GM23338 (cell line): ENCODE measurements at regions not wholly inside any gene's neighbourhood (a gene's known extent, or its start where the extent isn't known, plus 50 kb on each side); places are given as distances from the start of the nearest gene placed in this dataset.

ENCODE experiments used
- ATAC-seq: fragments of 200-7000 bp; cut with Tn5 transposase; 3 replicates; pipeline ENCODE4 v1.9.1; 2020
- DNase-seq: peaks from one replicate; pipeline ENCODE4 v3.0.0-alpha.2; 2015; ENCODE audit warnings: low spot score
- H2AFZ ChIP-seq: fragments of 200-600 bp; sonication (generic); 2 replicates; pipeline ENCODE4 v1.8.0; 2016; ENCODE audit warnings: antibody characterized with exemption, mild to moderate bottlenecking, moderate library complexity
- H3F3A ChIP-seq: fragments of 200-600 bp; sonication (generic); replicated peaks from 2 replicates; pipeline ENCODE4 v1.8.0; 2017; ENCODE audit warnings: antibody characterized with exemption, mixed run types, low read depth
- H3K27ac ChIP-seq: fragments of 200-600 bp; sonication (generic); 2 replicates; pipeline ENCODE4 v1.6.1; 2016; ENCODE audit warnings: low read depth
- H3K27me3 ChIP-seq: fragments of 200-600 bp; sonication (generic); 2 replicates; pipeline ENCODE4 v1.8.0; 2016; ENCODE audit warnings: mild to moderate bottlenecking, mixed run types, moderate library complexity; ENCODE audit not compliant: insufficient read depth
- H3K36me3 ChIP-seq: fragments of 200-600 bp; sonication (generic); 2 replicates; pipeline ENCODE4 v1.8.0; 2016; ENCODE audit warnings: mild to moderate bottlenecking; ENCODE audit not compliant: insufficient read depth
- H3K4me1 ChIP-seq: fragments of 200-600 bp; sonication (generic); 2 replicates; pipeline ENCODE4 v1.8.0; 2016; ENCODE audit warnings: mild to moderate bottlenecking, moderate library complexity; ENCODE audit not compliant: insufficient read depth
- H3K4me2 ChIP-seq: fragments of 200-600 bp; sonication (generic); 2 replicates; pipeline ENCODE4 v1.7.1; 2017; ENCODE audit warnings: mixed run types
- H3K4me3 ChIP-seq: fragments of 200-600 bp; sonication (generic); 2 replicates; pipeline ENCODE4 v1.6.1; 2016; ENCODE audit warnings: mixed run types
- H3K79me2 ChIP-seq: fragments of 200-600 bp; sonication (generic); replicated peaks from 2 replicates; pipeline ENCODE4 v1.8.0; 2017; ENCODE audit warnings: mild to moderate bottlenecking; ENCODE audit not compliant: insufficient read depth
- H3K9me2 ChIP-seq: fragments of 200-600 bp; sonication (generic); 2 replicates; pipeline ENCODE4 v1.8.0; 2017; ENCODE audit not compliant: insufficient read depth
- H4K20me1 ChIP-seq: fragments of 200-600 bp; sonication (generic); replicated peaks from 2 replicates; pipeline ENCODE4 v1.8.0; 2017; ENCODE audit warnings: mild to moderate bottlenecking; ENCODE audit not compliant: insufficient read depth
- H3K27ac Mint-ChIP-seq: 2 replicates; pipeline ENCODE4 v1.8.0; 2020; ENCODE audit warnings: inconsistent platforms, mild to moderate bottlenecking, moderate library complexity, mixed read lengths
- H3K27me3 Mint-ChIP-seq: 3 replicates; pipeline ENCODE4 v1.8.0; 2022; ENCODE audit warnings: low read depth, mild to moderate bottlenecking, moderate library complexity, mixed read lengths, inconsistent platforms; ENCODE audit not compliant: insufficient read depth, poor library complexity
- H3K36me3 Mint-ChIP-seq: 3 replicates; pipeline ENCODE4 v1.8.0; 2021; ENCODE audit warnings: low read depth, mild to moderate bottlenecking, inconsistent platforms, moderate library complexity, mixed read lengths
- H3K4me1 Mint-ChIP-seq: 3 replicates; pipeline ENCODE4 v1.8.0; 2020; ENCODE audit warnings: mild to moderate bottlenecking, inconsistent platforms, mixed read lengths
- H3K4me3 Mint-ChIP-seq: 3 replicates; pipeline ENCODE4 v1.8.0; 2021; ENCODE audit warnings: moderate library complexity, mild to moderate bottlenecking, inconsistent platforms, mixed read lengths
- H3K9me3 Mint-ChIP-seq: 3 replicates; pipeline ENCODE4 v1.8.0; 2020; ENCODE audit warnings: moderate library complexity, mild to moderate bottlenecking, inconsistent platforms, mixed read lengths
- CREB1 ChIP-seq: fragments of 250-450 bp; sonication (Bioruptor Pico); IDR thresholded peaks from 2 replicates; pipeline ENCODE4 v1.5.0; 2020; ENCODE audit warnings: low read depth, mild to moderate bottlenecking, moderate library complexity
- EZH2 ChIP-seq: fragments of 200-600 bp; sonication (generic); IDR thresholded peaks from one replicate; pipeline ENCODE4 v1.8.0; 2017; ENCODE audit warnings: antibody characterized with exemption, mild to moderate bottlenecking, low read depth; ENCODE audit not compliant: unreplicated experiment
- EZH2phosphoT487 ChIP-seq: fragments of 200-600 bp; sonication (generic); IDR thresholded peaks from one replicate; pipeline ENCODE4 v1.8.1; 2018; ENCODE audit warnings: antibody characterized with exemption; ENCODE audit not compliant: unreplicated experiment
- JUNB ChIP-seq: IDR thresholded peaks from one replicate; pipeline ENCODE4 v1.6.1; 2016; ENCODE audit warnings: antibody characterized with exemption; ENCODE audit not compliant: unreplicated experiment
- NANOG ChIP-seq: IDR thresholded peaks from 2 replicates; pipeline ENCODE4 v1.6.1; 2016; ENCODE audit warnings: antibody characterized with exemption, borderline replicate concordance
- POLR2AphosphoS5 ChIP-seq: IDR thresholded peaks from 2 replicates; pipeline ENCODE4 v1.6.1; 2016; ENCODE audit warnings: antibody characterized with exemption, low read depth
- STAT1 ChIP-seq: IDR thresholded peaks from one replicate; pipeline ENCODE4 v1.6.1; 2016; ENCODE audit warnings: antibody characterized with exemption; ENCODE audit not compliant: unreplicated experiment
- ZNF114 ChIP-seq: fragments of 250-450 bp; sonication (Bioruptor Pico); IDR thresholded peaks from 2 replicates; pipeline ENCODE4 v1.5.0; 2020; ENCODE audit warnings: mild to moderate bottlenecking, moderate library complexity
- ZNF331 ChIP-seq: fragments of 250-450 bp; sonication (Bioruptor Pico); IDR thresholded peaks from 2 replicates; pipeline ENCODE4 v1.5.0; 2020; ENCODE audit warnings: low read depth, mild to moderate bottlenecking, moderate library complexity
- TF ChIP-seq, protein P1 (sequence below): fragments of 250-450 bp; sonication (Bioruptor Pico); IDR thresholded peaks from 2 replicates; pipeline ENCODE4 v1.5.0; 2020; ENCODE audit warnings: mild to moderate bottlenecking, moderate library complexity
- TF ChIP-seq, protein P2 (sequence below): IDR thresholded peaks from 2 replicates; pipeline ENCODE4 v1.6.1; 2016; ENCODE audit warnings: antibody characterized with exemption
- TF ChIP-seq, protein P3 (sequence below): IDR thresholded peaks from one replicate; pipeline ENCODE4 v1.6.1; 2018; ENCODE audit warnings: antibody characterized with exemption; ENCODE audit not compliant: unreplicated experiment
- TF ChIP-seq, protein P4 (sequence below), 2 experiments: fragments of 200-600 bp in 1 of 2; sonication (generic) in 1 of 2; conservative IDR thresholded peaks; 2 replicates each; pipeline versions ENCODE4 v1.5.1 to v1.6.1; 2016 to 2017; ENCODE audit warnings: antibody characterized with exemption in 2 of 2, low read depth in 2 of 2, mild to moderate bottlenecking in 2 of 2, moderate library complexity in 1 of 2

DNA sequence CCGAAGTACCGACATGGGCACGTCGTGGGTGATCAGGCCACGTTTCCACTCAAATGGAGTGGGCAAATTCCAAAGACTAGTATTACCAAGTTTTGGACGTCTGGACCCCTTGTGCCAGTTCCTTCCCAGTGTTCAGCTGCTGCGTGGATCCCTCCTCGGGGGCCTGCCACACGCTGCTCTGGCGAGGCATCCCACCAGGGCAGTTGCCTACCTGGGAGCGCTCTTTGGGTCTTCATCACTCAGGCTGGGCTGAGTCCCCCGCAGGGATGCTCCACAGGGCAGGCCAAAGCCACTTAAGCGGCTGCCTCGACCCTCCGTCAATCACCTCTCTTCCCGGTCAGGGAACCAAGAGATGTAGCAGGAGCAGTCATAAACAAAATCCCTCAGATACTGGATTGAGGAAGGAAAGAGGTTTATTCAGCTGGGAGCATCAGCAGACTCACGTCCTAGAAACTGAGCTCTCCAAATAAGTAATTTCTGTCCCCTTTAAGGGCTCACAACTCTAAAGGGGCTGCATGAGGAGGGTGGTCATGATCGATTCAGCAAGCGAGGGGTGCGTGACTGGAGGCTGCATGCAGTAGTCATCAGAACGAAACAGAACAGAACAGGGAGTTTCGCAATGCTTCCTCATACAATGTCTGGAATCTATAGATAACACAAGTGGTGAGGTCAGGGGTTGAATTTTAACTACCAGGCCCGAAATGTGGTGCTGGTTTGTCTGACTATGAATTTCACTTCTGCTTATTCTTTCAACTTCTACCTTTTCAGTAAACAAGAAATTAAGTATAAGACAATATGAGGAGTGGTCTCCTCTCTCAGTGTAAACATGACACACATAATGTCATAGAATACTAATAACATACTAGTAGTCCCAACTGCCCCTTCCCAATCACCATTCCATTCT is 998.6 kb upstream of the NCAM2 start:
- H3K9me2 ChIP-seq, result peaks cover 13% of the 10 kb centered on the region
- ATAC-seq (no peak), DNase-seq (no peak)
- H3K27me3 ChIP-seq, result no peaks in the 10 kb centered on the region
- H3F3A ChIP-seq, result no peaks in the 10 kb centered on the region
- H4K20me1 ChIP-seq, result no peaks in the 10 kb centered on the region
- Mint-ChIP-seq H3K9me3 (peaks cover 16% of the 10 kb centered on the region), H3K27me3 (no peaks in the 10 kb centered on the region), H3K4me3 (no peak overlapping the region), H3K36me3 (peaks cover 15% of the 10 kb centered on the region; the same call in 2 of the 3 replicates), H3K27ac (no peak overlapping the region), H3K4me1 (no peaks in the 10 kb centered on the region)
- H3K4me1 ChIP-seq, result no peaks in the 10 kb centered on the region
- no peak for TF ChIP-seq ZNF114 (CRISPR knock-in tag)
- TF ChIP-seq STAT1, result no peak
- TF ChIP-seq JUNB, result no peak
- TF ChIP-seq, protein P1, sequence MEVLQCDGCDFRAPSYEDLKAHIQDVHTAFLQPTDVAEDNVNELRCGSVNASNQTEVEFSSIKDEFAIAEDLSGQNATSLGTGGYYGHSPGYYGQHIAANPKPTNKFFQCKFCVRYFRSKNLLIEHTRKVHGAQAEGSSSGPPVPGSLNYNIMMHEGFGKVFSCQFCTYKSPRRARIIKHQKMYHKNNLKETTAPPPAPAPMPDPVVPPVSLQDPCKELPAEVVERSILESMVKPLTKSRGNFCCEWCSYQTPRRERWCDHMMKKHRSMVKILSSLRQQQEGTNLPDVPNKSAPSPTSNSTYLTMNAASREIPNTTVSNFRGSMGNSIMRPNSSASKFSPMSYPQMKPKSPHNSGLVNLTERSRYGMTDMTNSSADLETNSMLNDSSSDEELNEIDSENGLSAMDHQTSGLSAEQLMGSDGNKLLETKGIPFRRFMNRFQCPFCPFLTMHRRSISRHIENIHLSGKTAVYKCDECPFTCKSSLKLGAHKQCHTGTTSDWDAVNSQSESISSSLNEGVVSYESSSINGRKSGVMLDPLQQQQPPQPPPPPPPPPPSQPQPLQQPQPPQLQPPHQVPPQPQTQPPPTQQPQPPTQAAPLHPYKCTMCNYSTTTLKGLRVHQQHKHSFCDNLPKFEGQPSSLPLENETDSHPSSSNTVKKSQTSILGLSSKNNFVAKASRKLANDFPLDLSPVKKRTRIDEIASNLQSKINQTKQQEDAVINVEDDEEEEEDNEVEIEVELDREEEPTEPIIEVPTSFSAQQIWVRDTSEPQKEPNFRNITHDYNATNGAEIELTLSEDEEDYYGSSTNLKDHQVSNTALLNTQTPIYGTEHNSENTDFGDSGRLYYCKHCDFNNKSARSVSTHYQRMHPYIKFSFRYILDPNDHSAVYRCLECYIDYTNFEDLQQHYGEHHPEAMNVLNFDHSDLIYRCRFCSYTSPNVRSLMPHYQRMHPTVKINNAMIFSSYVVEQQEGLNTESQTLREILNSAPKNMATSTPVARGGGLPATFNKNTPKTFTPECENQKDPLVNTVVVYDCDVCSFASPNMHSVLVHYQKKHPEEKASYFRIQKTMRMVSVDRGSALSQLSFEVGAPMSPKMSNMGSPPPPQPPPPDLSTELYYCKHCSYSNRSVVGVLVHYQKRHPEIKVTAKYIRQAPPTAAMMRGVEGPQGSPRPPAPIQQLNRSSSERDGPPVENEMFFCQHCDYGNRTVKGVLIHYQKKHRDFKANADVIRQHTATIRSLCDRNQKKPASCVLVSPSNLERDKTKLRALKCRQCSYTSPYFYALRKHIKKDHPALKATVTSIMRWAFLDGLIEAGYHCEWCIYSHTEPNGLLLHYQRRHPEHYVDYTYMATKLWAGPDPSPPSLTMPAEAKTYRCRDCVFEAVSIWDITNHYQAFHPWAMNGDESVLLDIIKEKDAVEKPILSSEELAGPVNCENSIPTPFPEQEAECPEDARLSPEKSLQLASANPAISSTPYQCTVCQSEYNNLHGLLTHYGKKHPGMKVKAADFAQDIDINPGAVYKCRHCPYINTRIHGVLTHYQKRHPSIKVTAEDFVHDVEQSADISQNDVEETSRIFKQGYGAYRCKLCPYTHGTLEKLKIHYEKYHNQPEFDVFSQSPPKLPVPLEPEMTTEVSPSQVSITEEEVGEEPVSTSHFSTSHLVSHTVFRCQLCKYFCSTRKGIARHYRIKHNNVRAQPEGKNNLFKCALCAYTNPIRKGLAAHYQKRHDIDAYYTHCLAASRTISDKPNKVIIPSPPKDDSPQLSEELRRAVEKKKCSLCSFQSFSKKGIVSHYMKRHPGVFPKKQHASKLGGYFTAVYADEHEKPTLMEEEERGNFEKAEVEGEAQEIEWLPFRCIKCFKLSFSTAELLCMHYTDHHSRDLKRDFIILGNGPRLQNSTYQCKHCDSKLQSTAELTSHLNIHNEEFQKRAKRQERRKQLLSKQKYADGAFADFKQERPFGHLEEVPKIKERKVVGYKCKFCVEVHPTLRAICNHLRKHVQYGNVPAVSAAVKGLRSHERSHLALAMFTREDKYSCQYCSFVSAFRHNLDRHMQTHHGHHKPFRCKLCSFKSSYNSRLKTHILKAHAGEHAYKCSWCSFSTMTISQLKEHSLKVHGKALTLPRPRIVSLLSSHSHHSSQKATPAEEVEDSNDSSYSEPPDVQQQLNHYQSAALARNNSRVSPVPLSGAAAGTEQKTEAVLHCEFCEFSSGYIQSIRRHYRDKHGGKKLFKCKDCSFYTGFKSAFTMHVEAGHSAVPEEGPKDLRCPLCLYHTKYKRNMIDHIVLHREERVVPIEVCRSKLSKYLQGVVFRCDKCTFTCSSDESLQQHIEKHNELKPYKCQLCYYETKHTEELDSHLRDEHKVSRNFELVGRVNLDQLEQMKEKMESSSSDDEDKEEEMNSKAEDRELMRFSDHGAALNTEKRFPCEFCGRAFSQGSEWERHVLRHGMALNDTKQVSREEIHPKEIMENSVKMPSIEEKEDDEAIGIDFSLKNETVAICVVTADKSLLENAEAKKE, result no peak
- TF ChIP-seq, protein P2, sequence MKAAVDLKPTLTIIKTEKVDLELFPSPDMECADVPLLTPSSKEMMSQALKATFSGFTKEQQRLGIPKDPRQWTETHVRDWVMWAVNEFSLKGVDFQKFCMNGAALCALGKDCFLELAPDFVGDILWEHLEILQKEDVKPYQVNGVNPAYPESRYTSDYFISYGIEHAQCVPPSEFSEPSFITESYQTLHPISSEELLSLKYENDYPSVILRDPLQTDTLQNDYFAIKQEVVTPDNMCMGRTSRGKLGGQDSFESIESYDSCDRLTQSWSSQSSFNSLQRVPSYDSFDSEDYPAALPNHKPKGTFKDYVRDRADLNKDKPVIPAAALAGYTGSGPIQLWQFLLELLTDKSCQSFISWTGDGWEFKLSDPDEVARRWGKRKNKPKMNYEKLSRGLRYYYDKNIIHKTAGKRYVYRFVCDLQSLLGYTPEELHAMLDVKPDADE, result no peak
- no peak for TF ChIP-seq CREB1 (CRISPR knock-in tag)
- no peak for TF ChIP-seq EZH2phosphoT487
- TF ChIP-seq, protein P3, sequence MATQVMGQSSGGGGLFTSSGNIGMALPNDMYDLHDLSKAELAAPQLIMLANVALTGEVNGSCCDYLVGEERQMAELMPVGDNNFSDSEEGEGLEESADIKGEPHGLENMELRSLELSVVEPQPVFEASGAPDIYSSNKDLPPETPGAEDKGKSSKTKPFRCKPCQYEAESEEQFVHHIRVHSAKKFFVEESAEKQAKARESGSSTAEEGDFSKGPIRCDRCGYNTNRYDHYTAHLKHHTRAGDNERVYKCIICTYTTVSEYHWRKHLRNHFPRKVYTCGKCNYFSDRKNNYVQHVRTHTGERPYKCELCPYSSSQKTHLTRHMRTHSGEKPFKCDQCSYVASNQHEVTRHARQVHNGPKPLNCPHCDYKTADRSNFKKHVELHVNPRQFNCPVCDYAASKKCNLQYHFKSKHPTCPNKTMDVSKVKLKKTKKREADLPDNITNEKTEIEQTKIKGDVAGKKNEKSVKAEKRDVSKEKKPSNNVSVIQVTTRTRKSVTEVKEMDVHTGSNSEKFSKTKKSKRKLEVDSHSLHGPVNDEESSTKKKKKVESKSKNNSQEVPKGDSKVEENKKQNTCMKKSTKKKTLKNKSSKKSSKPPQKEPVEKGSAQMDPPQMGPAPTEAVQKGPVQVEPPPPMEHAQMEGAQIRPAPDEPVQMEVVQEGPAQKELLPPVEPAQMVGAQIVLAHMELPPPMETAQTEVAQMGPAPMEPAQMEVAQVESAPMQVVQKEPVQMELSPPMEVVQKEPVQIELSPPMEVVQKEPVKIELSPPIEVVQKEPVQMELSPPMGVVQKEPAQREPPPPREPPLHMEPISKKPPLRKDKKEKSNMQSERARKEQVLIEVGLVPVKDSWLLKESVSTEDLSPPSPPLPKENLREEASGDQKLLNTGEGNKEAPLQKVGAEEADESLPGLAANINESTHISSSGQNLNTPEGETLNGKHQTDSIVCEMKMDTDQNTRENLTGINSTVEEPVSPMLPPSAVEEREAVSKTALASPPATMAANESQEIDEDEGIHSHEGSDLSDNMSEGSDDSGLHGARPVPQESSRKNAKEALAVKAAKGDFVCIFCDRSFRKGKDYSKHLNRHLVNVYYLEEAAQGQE, result no peak
- TF ChIP-seq EZH2, result no peak
- no peak for TF ChIP-seq NANOG
- TF ChIP-seq ZNF331 (CRISPR knock-in tag), result no peak
- TF ChIP-seq, protein P4, sequence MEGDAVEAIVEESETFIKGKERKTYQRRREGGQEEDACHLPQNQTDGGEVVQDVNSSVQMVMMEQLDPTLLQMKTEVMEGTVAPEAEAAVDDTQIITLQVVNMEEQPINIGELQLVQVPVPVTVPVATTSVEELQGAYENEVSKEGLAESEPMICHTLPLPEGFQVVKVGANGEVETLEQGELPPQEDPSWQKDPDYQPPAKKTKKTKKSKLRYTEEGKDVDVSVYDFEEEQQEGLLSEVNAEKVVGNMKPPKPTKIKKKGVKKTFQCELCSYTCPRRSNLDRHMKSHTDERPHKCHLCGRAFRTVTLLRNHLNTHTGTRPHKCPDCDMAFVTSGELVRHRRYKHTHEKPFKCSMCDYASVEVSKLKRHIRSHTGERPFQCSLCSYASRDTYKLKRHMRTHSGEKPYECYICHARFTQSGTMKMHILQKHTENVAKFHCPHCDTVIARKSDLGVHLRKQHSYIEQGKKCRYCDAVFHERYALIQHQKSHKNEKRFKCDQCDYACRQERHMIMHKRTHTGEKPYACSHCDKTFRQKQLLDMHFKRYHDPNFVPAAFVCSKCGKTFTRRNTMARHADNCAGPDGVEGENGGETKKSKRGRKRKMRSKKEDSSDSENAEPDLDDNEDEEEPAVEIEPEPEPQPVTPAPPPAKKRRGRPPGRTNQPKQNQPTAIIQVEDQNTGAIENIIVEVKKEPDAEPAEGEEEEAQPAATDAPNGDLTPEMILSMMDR (conservative IDR thresholded peaks at IDR 0.05; ENCODE audit: low read depth in 2 of 2), result no peak
- no peak for TF ChIP-seq POLR2AphosphoS5
- H3K4me2 ChIP-seq, result no peak overlapping the region
- H2AFZ ChIP-seq, result no peak overlapping the region
- H3K4me3 ChIP-seq, result no peak overlapping the region
- H3K36me3 ChIP-seq, result no peaks in the 10 kb centered on the region
- no peaks in the 10 kb centered on the region for H3K79me2 ChIP-seq
- no peak overlapping the region for H3K27ac ChIP-seq
